ENCODE measurements at regions not wholly inside any gene's neighbourhood (a gene's known extent, or its start where the extent isn't known, plus 50 kb on each side); places are given as distances from the start of the nearest gene placed in this dataset.

- no peak for DNase-seq
Measured at GRCh38 chr2:146158072-146158674, 1638.3 kb upstream of the ZEB2 start.

GRCh38 chr2:146147448-146148012 is 1627.6 kb upstream of the ZEB2 start:
- DNase-seq = no peak

GRCh38 chr2:146143971-146144370 is 1624.1 kb upstream of the ZEB2 start:
- DNase-seq = no peak

- DNase-seq = no peak
Measured at GRCh38 chr2:146138820-146139219, 1618.9 kb upstream of the ZEB2 start.

- no peak for DNase-seq
Measured at GRCh38 chr2:146135245-146135644, 1615.3 kb upstream of the ZEB2 start.

- no peak for DNase-seq
Measured at GRCh38 chr2:146131785-146132184, 1611.9 kb upstream of the ZEB2 start.

GRCh38 chr2:146131048-146131447 is 1611.1 kb upstream of the ZEB2 start:
- DNase-seq = no peak

GRCh38 chr2:146130290-146130689 is 1610.4 kb upstream of the ZEB2 start:
- no peak for DNase-seq

- no peak for DNase-seq
Measured at GRCh38 chr2:146129231-146129630, 1609.3 kb upstream of the ZEB2 start.

GRCh38 chr2:146128216-146128615 is 1608.3 kb upstream of the ZEB2 start:
- no peak for DNase-seq

- DNase-seq = no peak
Measured at GRCh38 chr2:146125551-146125950, 1605.6 kb upstream of the ZEB2 start.

GRCh38 chr2:146124741-146125140 is 1604.8 kb upstream of the ZEB2 start:
- DNase-seq = no peak

GRCh38 chr2:146123714-146124113 is 1603.8 kb upstream of the ZEB2 start:
- no peak for DNase-seq

GRCh38 chr2:146123256-146123655 is 1603.3 kb upstream of the ZEB2 start:
- no peak for DNase-seq

GRCh38 chr2:146119586-146119985 is 1599.7 kb upstream of the ZEB2 start:
- no peak for DNase-seq

GRCh38 chr2:146108993-146109392 is 1589.1 kb upstream of the ZEB2 start:
- no peak for DNase-seq

- no peak for DNase-seq
Measured at GRCh38 chr2:146094185-146094584, 1574.3 kb upstream of the ZEB2 start.

- DNase-seq = no peak
Measured at GRCh38 chr2:146081459-146081858, 1561.5 kb upstream of the ZEB2 start.

GRCh38 chr2:146080925-146081324 is 1561.0 kb upstream of the ZEB2 start:
- DNase-seq = no peak

- no peak for DNase-seq
Measured at GRCh38 chr2:146079216-146079615, 1559.3 kb upstream of the ZEB2 start.

GRCh38 chr2:146077156-146077555 is 1557.2 kb upstream of the ZEB2 start:
- no peak for DNase-seq

- DNase-seq = no peak
Measured at GRCh38 chr2:146068051-146068450, 1548.1 kb upstream of the ZEB2 start.

GRCh38 chr2:146048141-146048540 is 1528.2 kb upstream of the ZEB2 start:
- no peak for DNase-seq

- no peak for DNase-seq
Measured at GRCh38 chr2:146041274-146041910, 1521.5 kb upstream of the ZEB2 start.

- no peak for DNase-seq
Measured at GRCh38 chr2:146040051-146040450, 1520.1 kb upstream of the ZEB2 start.

Measured in stimulated activated naive CD4-positive, alpha-beta T cell (primary cell).